BJ (cell line): ENCODE measurements at regions not wholly inside any gene's neighbourhood (a gene's known extent, or its start where the extent isn't known, plus 50 kb on each side); places are given as distances from the start of the nearest gene placed in this dataset.

Source experiments
- CTCF ChIA-PET: fragments of 350-600 bp; formaldehyde crosslinking; extraction: SDS; loops from one replicate; lab custom pipeline; 2021; ENCODE audit warnings: antibody characterized with exemption, inconsistent platforms; lab: Yijun Ruan, JAX
- POLR2A ChIA-PET: fragments of 300-600 bp; sonication (Branson Sonifier 250); formaldehyde crosslinking; extraction: SDS; loops from one replicate; lab custom pipeline; 2021; ENCODE audit warnings: antibody characterized with exemption; lab: Charles Lee
- DNase-seq: peaks from one replicate; pipeline ENCODE4 v3.0.0-alpha.2; 2011; ENCODE audit warnings: low read depth
- H3K27me3 ChIP-seq: 2 replicates; pipeline ENCODE4 v1.6.0; 2011; ENCODE audit warnings: low read length; ENCODE audit not compliant: control insufficient read depth, insufficient read depth
- H3K36me3 ChIP-seq: 2 replicates; pipeline ENCODE4 v1.5.1; 2011; ENCODE audit warnings: low read length; ENCODE audit not compliant: control insufficient read depth, insufficient read depth
- H3K4me3 ChIP-seq: 2 replicates; pipeline ENCODE4 v1.5.1; 2011; ENCODE audit warnings: low read depth, mild to moderate bottlenecking, control low read depth, low read length
- TF ChIP-seq, protein P1 (sequence below): IDR thresholded peaks from 2 replicates; pipeline ENCODE4 v1.5.1; 2011; ENCODE audit warnings: low read depth, mild to moderate bottlenecking, control low read depth, inconsistent platforms, low read length, moderate library complexity; ENCODE audit not compliant: insufficient read depth

DNA sequence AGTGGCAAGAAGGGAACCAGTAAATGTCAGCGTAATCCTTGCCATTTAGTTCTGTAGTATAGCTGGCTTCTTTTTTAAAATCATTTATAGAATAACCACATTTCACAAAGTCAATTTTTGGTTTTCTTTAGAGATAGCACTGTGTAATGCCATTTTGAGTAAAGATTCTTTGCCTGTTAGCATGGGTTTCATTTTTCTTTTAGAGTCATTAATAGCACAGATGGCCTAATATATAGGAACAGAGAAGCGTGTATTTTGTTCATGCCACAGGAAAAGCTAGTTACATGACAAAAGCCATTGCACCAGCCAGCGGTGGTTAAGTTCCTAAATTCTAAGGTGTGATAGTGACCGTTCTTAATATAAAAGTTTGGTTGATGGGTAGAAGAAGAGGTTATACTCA is 1363.9 kb downstream of the MAT2B start:
- ChIA-PET POLR2A (no interaction called here), CTCF (no interaction called here)
- Histone ChIP-seq H3K27me3 (no peaks in the 10 kb centered on the region), H3K36me3 (no peaks in the 10 kb centered on the region), H3K4me3 (no peak overlapping the region)
- TF ChIP-seq, protein P1, sequence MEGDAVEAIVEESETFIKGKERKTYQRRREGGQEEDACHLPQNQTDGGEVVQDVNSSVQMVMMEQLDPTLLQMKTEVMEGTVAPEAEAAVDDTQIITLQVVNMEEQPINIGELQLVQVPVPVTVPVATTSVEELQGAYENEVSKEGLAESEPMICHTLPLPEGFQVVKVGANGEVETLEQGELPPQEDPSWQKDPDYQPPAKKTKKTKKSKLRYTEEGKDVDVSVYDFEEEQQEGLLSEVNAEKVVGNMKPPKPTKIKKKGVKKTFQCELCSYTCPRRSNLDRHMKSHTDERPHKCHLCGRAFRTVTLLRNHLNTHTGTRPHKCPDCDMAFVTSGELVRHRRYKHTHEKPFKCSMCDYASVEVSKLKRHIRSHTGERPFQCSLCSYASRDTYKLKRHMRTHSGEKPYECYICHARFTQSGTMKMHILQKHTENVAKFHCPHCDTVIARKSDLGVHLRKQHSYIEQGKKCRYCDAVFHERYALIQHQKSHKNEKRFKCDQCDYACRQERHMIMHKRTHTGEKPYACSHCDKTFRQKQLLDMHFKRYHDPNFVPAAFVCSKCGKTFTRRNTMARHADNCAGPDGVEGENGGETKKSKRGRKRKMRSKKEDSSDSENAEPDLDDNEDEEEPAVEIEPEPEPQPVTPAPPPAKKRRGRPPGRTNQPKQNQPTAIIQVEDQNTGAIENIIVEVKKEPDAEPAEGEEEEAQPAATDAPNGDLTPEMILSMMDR: no peak
- DNase-seq: no peak

DNA sequence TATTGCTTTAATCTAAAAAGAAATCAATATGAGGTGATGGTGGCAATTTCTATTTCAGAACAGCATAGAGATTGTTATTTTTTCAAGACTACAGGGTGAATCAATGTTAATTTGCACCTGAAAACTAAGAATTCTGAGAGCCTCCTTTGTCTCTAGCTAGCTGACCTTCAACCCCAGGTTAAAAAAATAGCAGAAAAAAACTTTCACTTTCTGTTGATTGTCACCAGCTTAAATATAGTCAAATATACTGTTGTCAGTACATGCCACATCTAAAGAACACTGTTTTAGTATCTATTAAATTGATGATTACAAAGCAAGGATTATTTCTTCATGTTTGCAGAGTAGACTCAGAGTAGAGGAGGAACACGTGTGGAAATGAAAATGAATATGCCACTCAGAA is 1371.4 kb downstream of the MAT2B start:
- ChIA-PET POLR2A (no interaction called here), CTCF (no interaction called here)
- TF ChIP-seq, protein P1: no peak
- H3K4me3 ChIP-seq: no peak overlapping the region
- no peaks in the 10 kb centered on the region for H3K36me3 ChIP-seq
- no peaks in the 10 kb centered on the region for H3K27me3 ChIP-seq
- DNase-seq: no peak

DNA sequence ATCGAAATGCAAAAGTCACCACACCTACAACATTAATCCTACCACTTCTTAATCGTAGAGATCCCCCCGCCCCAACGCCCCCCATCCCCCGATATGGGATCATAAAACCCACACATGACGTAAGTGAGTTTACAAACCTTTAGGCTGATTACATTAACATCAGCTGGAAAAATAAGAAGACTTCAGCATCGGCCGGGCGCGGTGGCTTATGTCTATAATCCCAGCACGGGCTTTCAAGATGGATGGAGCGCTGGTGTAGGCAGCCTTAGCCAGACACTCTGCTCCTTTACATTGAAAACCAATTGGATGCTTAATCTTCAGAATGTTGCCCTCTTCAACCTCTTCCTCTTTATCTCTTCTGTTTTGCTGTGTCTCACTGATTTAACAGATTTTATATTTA is 1376.0 kb downstream of the MAT2B start:
- no peak for DNase-seq
- ChIA-PET POLR2A (no interaction called here), CTCF (no interaction called here)
- no peaks in the 10 kb centered on the region for H3K27me3 ChIP-seq
- no peaks in the 10 kb centered on the region for H3K36me3 ChIP-seq
- H3K4me3 ChIP-seq: no peak overlapping the region
- TF ChIP-seq, protein P1: no peak

DNA sequence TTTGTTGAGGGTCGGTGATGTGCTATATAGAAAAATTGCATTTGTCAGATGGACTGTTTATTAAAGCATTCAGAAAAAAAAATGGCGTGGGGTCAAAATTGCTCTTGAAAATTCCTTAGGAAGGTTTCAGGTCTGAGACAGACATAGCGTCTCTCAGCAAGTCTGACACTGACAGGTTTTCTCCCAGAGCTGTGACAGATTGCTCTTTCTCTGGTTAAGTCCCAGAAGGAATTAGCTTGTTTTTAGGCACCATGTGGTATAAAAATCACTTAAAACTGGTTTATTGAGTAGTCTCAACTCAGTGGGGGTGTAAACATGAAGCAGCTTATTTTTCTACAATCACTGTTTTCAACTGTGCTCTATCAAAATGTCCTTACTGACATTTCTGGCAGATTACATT is 1379.8 kb downstream of the MAT2B start:
- DNase-seq: no peak
- Histone ChIP-seq H3K27me3 (no peaks in the 10 kb centered on the region), H3K36me3 (no peaks in the 10 kb centered on the region), H3K4me3 (no peak overlapping the region)
- TF ChIP-seq, protein P1: no peak
- ChIA-PET POLR2A (no interaction called here), CTCF (no interaction called here)

DNA sequence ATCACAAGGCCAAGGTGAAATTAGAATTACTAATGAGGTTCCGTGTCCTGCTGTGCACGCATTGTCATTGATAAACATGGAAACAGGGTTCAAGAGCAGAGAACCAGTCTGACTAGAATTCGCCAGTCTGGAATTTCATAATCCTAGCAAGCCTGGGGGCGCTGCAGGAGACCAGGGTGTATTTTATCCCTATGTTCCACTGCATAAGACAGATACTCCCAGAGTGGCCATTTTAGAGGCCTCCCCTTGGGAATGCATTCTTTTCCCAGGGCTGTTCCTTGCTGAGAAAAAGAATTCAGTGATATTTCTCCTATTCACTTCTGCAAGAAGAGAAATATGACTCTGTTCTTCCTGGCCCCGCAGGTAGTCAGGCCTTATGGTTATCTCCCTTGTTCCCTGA is 1387.7 kb downstream of the MAT2B start:
- DNase-seq: no peak
- Histone ChIP-seq H3K27me3 (no peaks in the 10 kb centered on the region), H3K36me3 (no peaks in the 10 kb centered on the region), H3K4me3 (no peak overlapping the region)
- POLR2A ChIA-PET: no interaction called here
- CTCF ChIA-PET: no interaction called here
- TF ChIP-seq, protein P1: no peak
